Putamen (tissue), 1 donor: ENCODE measurements at regions not wholly inside any gene's neighbourhood (a gene's known extent, or its start where the extent isn't known, plus 50 kb on each side); places are given as distances from the start of the nearest gene placed in this dataset.

ENCODE experiments used
- DNase-seq: peaks from one replicate; pipeline ENCODE4 v3.0.0-alpha.2; 2016; ENCODE audit warnings: low spot score

DNA sequence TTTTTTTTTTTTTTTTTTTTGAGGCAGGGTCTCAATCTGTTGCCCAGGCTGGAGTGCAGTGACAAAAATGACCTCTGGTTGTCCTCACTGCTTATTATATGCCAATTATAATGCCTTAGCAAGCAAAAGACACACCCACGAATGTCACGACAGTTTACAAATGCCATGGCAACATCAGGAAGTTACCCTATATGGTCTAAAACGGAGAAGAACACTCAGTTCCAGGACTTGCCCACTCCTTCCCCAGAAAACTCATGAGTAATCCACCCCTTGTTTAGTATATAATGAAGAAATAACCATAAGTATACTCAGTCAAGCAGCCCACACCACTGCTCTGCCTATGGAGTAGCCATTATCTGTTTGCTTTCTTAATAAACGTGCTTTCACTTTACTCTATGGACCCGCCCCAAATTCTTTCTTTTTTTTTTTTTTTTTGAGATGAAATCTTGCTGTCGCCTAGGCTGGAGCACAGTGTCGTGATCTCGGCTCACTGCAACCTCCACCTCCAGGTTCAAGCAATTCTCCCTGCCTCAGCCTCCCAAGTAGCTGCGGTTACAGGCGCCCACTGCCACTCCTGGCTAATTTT lies 106.2 kb downstream of the SMIM20 start:
- DNase-seq = no peak

DNA sequence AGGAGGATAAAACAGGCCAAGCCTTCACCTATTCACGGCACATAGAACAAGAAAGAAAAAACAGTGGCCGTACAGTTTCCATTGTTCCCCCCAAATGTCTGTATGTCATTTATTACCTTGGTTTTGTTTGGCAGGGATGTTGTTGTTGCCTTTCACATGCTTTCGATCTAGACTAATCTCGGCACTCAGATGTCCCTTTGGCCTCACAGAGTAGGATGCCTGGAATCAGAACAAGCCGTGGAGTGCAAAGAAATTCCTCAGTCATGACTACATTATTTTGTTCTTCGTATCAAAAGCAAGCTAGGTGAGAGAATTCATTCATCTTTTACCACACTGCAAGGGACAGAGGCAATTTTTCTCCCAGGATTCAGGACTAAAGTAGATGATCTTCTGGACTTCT lies 106.9 kb downstream of the SMIM20 start:
- no peak for DNase-seq

DNA sequence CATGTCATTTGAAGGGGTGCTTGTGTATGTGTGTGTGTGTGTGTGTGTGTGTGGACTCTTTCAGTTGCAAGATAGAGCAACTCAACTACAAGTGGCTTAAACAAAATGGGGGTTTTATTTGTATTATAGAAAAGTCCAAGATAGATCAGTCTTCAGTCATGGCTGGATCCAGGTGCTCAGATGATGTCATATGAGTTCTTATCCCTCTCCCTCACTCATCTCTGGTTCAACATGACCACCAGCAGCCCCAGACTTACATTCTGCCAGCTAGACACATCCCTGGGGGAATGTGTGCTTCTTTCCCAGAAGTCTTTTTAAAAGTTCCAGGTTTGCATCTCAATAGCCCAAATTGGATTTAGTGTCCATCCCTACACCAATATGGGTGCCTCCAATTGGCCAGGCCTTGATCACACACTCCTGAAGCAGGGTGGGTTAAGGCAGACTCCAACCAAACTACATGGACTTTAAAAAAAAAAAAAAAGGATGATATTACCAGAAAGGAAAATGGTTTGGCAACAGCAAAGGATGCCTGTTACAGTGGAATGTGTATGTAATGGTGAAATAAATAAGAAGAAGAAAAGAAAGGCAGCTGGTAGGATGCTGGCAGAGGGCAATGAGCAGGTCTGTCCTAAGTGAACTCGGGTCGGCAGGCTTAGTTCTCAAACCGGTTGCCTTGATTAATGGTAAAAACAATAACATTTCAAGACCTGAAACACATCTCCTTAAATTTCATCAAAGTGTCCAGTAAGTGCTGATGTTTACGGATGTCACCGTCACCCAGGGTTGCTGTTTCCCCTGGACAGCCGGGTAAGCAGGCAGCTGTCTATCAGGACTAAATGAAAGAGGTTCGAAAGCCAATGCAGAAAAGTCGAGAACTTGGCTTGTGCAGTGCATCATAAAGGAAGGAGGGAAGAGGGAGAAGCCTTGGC lies 107.7 kb downstream of the SMIM20 start:
- no peak for DNase-seq

DNA sequence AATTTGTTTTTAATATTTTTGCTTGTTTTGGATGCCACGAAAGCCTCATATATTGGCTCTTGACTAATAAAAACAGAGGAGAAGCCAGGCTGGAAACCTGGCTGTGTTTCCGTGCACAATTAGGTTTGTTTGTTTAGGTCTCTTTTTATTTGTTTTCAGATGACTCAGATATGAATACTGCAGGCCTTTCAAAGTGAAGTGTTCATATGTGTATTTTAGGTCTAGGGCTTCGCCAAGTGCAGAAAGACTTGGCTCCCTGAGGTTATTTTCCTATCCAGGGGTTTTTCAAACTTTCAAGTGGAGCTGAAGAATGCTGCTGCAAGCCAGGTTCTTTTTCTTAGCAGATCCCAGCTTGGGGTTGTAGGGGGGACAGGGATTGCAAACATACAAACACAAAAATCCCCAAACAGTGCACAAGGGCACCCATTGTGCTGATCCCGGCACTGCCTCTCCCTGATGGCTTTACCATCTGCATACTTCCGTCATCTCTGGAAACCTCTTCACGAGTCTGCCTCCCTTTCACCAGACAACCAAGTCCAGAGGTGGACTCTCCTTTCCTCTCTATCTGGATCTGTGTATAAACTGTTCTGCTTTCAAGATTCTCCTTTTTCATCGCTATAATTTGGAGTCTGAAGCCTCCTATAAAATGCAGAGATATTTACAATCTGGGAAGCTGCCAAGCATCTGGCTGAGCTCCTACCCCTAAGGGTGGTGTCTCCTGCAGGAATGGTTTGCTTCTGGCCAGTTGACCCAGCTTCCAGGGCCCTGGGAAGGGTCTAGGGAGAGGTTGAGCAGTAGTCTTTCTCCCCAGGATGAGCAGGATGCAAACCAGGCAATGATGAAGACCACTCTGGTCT lies 108.6 kb downstream of the SMIM20 start:
- DNase-seq = no peak

DNA sequence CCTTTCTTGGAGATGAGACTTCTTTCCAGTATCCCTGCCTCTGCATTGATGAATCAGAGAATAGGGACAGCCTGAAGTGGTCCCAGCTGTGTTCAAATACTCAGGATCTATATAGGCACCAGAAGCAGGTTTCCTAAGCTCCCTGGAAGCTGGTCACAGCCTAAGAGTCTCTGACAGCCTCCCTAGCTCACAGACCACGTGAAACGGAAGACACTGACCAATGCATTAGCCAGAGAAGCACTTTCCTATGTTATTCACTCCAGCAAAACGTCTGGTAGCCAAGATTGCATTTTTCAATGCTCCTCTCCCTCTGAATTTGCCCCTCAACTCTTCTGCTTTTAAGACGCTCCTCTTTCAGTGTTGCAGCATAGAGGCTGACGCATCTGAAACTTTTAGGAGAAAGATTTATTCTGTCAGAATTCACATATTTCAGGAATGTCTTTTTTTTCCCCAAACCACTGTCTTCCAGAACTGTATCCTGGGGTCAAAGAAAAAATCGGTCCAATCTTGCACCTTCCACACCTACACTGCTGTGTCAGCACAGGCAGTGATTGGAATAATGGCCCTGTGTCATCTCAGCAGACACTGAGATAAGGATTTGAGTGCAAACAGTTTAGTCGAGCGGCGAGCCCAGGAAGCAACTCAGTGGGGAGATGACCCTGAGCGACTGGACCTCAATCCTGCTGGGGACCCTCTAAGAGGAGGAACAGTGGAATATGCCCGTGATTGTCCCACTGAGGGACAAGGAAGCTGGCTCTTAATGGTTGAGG lies 109.4 kb downstream of the SMIM20 start:
- DNase-seq = no peak

DNA sequence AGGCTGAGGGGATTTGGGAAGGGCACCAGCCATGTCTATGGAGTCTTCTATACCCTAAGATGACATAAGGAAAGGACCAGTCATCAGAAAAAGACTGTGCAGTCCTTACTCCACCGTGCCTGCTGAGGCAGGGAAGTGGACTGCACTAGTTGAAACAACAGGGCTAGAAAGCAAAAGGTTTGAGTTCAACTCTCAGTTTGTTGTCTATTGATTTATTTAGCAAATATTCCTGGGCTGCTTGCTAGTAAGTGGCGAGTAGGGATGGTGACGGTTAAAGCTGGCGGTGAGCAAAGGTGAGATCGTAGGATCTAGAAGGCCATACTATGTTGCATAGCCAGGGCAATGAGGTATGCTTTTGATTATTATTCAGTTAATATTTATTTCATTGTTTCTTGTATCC lies 110.1 kb downstream of the SMIM20 start:
- DNase-seq = no peak

DNA sequence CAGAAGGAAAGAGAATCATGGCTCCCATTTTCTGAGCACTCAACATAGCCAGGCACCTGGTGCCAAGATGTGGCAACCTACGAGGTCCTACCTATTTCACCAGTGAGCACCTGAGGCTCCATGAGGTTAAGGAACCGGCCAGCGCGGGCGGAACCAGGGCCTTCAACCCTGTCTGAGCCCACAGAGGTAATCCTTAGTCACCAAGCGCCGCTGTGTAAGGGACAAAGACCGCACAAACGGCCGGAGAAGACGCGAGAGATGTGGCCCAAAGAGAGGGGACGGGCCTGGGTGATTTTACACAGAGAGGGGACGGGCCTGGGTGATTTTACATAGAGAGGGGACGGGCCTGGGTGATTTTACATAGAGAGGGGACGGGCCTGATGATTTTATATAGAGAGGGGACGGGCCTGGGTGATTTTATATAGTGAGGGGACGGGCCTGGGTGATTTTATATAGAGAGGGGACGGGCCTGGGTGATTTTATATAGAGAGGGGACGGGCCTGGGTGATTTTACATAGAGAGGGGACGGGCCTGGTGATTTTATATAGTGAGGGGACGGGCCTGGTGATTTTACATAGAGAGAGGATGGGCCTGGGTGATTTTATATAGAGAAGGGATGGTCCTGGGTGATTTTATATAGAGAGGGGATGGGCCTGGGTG lies 114.2 kb downstream of the SMIM20 start:
- DNase-seq = no peak

DNA sequence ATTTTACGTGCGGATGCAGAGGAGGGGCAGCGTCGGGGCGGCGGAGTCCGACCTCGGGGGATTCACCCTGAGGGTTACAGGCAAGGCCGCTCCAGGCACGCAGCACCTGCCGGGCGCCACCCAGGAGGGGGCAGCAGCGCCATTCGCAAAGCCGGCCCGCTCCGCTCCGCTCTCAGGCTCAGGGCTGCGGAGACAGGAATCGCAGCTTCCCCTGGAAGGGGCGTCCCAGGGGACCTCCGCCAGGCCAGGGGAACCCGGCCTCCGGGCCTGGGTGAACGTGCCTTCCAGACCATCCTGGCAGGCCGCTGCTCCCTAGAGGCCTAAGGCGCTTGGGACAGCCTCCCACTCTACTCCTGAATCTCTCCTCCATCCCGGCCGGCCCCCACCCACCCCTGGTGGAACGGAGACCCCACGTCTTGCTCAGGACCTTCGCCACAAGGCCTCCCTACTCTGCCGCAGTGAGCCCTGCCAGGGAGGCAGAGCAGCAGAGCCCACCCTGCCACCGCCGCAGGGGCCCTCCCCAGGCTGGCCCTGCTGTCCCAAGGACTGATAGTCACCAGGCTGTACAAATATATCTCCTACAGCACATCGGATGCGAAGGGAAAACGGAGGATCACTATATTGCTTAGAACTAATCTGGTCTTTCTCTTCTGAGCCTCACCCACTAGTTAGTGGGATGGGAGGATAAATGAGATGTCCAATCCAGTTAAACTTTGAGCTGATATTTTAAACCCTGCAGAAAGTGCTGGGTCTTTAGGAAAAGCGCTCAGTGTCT lies 115.0 kb downstream of the SMIM20 start:
- peak; percentile 20 for DNase-seq

DNA sequence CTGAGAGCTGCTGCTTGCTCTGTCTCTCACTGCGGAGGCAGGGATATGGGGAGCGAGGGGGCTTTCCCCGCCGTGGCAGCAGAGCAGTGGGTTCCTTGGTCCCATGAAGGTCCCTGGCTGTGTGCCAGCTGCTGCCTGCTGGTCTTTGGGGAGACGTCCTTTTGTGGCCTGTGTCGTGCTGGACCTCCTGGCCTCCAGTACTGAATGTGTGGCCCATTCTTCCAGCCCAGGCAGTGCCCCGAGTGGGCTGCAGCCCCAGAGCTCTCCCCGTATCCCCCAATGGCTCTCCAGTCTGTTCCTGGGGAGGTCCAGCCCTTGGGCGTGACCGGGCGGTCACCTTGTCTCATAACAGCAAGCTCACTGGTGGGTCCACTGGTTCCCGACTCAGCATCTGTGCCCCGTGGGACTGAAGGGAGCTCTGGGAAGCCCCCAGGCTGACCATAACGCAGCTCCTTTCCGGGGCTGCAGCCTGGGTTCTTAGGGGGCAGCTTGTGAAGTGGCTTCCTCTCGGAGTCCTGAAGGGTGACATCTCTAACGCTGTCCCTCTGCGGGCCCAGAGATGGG lies 115.6 kb downstream of the SMIM20 start:
- DNase-seq = no peak

DNA sequence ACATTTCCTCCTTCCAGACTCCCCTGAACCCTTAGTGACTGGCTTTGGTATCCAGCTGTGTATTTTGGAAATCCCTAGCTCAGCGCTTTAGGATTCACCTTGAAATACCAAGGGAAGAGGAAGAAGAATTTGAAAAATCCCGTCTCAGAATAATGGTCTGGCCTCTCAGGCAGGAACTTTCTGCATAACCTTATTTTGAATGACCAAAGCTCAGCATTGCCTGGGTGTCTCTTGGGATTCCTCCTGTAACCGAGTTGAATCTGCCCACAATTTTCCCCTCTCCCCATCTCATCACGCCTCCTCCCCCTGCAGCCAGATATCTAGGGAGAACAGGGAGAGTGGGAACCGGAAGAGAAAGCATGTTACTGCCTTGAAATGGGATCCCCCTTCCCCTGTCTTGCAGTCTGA lies 116.2 kb downstream of the SMIM20 start:
- DNase-seq = no peak

DNA sequence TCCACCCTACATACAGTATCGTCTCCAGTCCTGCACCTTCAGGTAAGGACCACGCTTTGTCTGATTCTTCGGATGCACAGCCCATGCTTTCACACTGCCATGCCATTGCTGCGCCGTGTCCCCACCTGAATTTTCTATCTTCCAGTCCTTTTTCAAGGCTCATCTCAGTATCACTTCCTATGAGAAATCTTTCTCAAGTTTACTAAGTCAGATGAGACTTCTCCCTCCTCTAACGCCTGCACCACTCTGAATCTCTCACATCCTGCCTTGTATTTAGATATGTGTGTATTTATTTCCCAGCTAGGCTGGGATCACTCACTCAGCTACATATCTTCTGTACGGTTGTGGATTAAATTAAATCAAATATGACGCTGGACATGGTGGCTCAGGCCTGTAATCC lies 116.8 kb downstream of the SMIM20 start:
- DNase-seq = no peak

DNA sequence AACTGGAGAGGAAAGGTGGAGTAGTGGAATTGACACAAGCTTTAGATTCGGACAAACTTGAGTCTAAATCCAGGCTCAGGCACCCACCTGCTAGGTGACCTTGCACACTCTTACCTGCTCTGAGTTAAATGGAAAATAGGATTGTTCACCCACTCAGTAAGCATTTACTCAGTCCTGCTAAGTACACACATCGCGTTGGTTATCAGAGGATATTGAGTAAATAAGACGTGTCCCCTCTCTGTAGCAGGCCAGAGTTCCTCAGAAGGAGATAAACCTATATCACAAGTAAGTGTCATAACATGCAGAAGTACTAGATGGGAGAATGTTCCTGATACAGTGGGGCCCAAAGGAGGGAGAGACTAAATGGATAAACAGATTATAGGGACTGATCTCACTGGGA lies 117.7 kb downstream of the SMIM20 start:
- no peak for DNase-seq

DNA sequence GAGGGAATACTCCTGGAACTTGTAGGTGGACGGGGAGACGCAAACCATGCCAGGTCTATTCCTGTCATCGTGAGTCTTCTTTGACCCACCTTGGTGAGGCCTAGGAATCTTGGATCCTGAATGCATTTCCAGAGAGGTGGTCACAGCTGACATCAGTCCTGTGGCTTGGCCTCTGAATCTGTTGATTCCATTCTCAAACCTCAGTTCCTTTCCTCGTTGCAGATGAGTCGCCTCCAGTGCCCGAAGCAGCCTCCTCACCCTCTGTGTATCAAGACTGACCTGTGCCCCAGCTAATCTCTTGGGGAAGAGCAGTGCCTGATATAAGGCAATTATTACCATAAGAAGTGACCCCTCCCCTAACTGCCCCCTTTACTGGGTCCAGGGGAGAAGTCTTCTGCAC lies 118.1 kb downstream of the SMIM20 start:
- DNase-seq = no peak

DNA sequence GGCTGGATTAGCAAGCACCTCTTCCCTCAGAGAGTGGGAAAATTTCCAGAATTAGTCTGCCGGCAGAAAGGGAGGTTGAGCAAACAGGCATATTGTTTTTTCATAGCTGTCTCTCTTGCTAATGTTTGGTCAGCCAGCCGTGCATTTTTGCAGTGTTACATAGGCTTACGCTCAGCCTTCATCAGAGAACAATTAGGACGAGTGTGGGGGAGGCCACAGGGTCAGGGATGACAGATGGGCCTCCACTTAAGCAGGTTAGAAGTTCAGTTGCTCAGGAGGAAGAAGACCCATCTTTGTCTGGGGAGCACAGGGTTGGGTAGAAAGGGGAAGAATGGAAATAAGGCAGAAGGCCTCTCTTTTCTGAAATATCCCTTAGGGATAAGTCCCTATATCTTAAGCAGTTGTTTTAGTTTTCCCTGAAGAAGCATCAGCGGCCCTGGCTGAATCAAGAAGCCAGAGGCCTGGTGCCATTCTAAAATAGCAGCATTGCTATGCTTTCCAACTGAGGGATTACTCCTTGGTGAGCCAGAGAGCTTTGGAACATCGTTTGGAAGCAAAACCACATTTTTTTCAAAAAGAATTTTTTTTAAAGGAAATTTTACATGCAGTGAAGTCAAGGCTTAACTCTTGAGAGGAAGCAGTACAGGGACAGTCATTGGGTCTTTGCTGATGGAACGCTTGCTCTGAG lies 118.8 kb downstream of the SMIM20 start:
- no peak for DNase-seq

DNA sequence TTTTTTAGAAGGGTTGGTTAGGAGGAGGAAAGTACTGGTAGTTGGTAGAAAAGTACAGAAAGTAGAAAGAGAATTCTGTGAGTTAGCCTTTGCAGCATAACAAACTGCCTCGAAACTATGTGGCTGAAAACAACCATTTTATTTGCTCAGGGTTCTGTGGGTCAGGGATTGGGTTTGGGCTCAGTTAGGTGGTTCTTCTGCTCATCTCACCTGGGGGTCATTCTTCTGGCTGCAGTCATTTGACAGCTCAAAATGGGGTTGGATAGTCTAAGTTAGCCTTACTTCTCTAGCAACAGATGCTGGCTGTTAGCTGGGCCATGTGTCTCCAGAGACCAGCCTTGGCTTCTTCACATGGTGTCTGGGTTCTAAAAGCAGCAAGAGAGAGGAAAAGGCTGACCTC lies 119.4 kb downstream of the SMIM20 start:
- DNase-seq = no peak

DNA sequence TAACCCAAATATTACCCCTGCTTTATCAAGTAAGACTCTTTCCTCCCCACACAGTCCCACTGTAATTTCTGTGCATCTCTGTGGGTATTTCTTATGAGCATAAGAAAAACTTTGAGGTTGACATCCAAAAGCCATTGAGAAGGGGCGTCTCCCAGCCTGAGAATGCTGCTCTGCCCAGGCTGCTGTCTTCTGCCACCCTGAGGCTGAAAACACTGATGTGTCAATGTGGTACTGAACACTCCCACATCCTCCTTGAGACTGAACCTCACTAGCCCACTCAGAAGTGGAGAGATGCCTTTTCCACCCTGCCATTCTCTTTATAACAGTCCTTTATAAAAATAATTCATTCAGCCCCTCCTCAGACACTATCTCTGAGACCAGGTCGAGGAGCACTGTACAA lies 120.8 kb downstream of the SMIM20 start:
- DNase-seq = no peak

DNA sequence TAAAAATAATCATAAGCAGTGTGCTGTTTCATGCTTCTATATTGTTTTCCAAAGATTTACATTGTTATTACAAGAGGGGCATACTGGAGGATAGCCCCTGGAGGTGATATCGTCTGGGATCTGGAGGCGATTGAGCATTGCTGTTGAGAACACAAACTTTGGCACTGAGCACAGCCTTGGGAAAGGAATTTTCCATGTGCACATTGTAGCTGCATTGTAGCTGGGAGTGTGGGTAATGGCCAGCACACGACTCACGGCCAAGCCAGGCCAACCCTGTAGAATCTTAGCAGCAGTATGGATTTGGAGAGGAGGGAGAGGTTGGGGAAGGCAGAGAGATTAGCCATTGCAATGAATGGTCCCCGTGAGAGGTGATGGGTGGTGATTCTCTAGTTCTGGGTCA lies 121.9 kb downstream of the SMIM20 start:
- DNase-seq = no peak

DNA sequence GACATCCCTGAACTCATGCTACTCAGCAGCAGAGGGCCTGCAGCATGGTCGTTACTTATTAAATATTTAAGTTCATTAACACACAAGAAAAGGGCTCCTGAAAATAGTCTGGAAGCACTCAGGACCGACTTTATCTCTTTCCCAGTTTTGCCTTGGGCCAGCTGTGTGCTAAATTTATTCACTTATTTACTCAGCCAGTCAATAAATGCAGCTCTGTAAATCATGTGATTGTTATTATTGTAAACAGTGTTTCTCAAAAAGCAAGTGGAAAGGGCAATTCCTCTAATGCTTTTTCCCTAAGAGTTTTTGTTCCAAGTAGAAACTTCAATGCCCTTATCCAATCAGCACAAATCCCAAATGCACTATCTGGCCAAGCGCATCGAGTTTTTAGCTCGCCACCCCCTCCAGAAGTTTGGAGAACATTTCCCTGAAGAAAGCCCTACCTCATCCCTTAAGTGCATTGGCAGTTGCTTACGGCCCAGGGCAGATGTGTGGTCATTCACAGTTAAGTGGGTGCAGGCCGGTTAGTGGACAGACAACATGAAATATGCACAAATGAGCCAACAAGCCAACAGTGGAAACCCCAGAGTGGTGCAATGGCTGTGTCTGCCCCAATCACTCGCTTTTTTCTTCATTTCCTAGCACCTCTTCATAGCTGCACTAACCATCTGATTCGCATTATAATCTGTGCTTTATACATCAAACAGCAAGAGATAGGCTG lies 125.8 kb downstream of the SMIM20 start:
- no peak for DNase-seq

DNA sequence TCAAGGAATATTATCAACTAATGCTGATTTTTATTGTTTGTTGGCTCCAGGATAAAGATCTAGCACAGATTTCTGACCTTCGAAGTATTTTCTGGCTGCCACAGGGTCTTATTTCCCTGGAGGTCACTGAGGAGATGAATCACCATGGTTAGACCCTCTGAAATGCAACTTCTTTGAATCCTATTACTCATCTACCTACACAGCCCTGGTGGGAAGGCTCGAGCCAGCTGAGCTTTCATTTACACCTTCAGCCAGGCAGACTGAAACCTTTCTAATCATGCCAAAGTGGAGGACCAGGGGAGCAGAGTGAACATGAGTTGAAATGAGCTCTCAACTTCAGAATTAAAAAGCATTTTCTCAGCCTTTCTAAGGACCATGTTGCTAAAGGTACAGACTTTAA lies 130.5 kb downstream of the SMIM20 start:
- DNase-seq = no peak
